ENCODE measurements at regions not wholly inside any gene's neighbourhood (a gene's known extent, or its start where the extent isn't known, plus 50 kb on each side); places are given as distances from the start of the nearest gene placed in this dataset.
"Not testable (repeated sequence)": the region's sequence is repeated elsewhere in the genome, so short reads cannot be mapped to it uniquely, and the experiment has no call there.

GRCh38 chr6:104519566-104519965 lies 340.2 kb downstream of the HACE1 start:
- DNase-seq (ENCODE audit: low read depth, low spot score): no peak

GRCh38 chr6:104509355-104509754 lies 350.4 kb downstream of the HACE1 start:
- no peak for DNase-seq (ENCODE audit: low read depth, low spot score)

- DNase-seq (ENCODE audit: low read depth, low spot score): no peak
Observed at GRCh38 chr6:104506429-104506828, 353.3 kb downstream of the HACE1 start.

- no peak for DNase-seq (ENCODE audit: low read depth, low spot score)
Observed at GRCh38 chr6:104505838-104506237, 353.9 kb downstream of the HACE1 start.

GRCh38 chr6:104500265-104500664 lies 359.5 kb downstream of the HACE1 start:
- no peak for DNase-seq (ENCODE audit: low read depth, low spot score)

GRCh38 chr6:104486035-104486434 lies 373.7 kb downstream of the HACE1 start:
- no peak for DNase-seq (ENCODE audit: low read depth, low spot score)

- no peak for DNase-seq (ENCODE audit: low read depth, low spot score)
Observed at GRCh38 chr6:104484626-104485025, 375.1 kb downstream of the HACE1 start.

GRCh38 chr6:104484191-104484590 lies 375.5 kb downstream of the HACE1 start:
- no peak for DNase-seq (ENCODE audit: low read depth, low spot score)

GRCh38 chr6:104483225-104483834 lies 376.4 kb downstream of the HACE1 start:
- no peak for DNase-seq (ENCODE audit: low read depth, low spot score)

GRCh38 chr6:104477569-104477968 lies 382.1 kb downstream of the HACE1 start:
- DNase-seq (ENCODE audit: low read depth, low spot score): no peak

GRCh38 chr6:104473021-104473429 lies 386.7 kb downstream of the HACE1 start:
- no peak for DNase-seq (ENCODE audit: low read depth, low spot score)

- no peak for DNase-seq (ENCODE audit: low read depth, low spot score)
Observed at GRCh38 chr6:104472021-104472901, 387.5 kb downstream of the HACE1 start.

- no peak for DNase-seq (ENCODE audit: low read depth, low spot score)
Observed at GRCh38 chr6:104466306-104466705, 393.4 kb downstream of the HACE1 start.

- DNase-seq (ENCODE audit: low read depth, low spot score): no peak
Observed at GRCh38 chr6:104462811-104463599, 396.7 kb downstream of the HACE1 start.

- DNase-seq (ENCODE audit: low read depth, low spot score): no peak
Observed at GRCh38 chr6:104460738-104461483, 398.8 kb downstream of the HACE1 start.

GRCh38 chr6:104459543-104459942 lies 400.2 kb downstream of the HACE1 start:
- no peak for DNase-seq (ENCODE audit: low read depth, low spot score)

GRCh38 chr6:104449918-104450317 lies 409.8 kb downstream of the HACE1 start:
- no peak for DNase-seq (ENCODE audit: low read depth, low spot score)

- not testable (repeated sequence) for DNase-seq (ENCODE audit: low read depth, low spot score)
Observed at GRCh38 chr6:104446101-104447080, 413.3 kb downstream of the HACE1 start.

- DNase-seq (ENCODE audit: low read depth, low spot score): no peak
Observed at GRCh38 chr6:104434519-104434918, 425.2 kb downstream of the HACE1 start.

- no peak for DNase-seq (ENCODE audit: low read depth, low spot score)
Observed at GRCh38 chr6:104431096-104431495, 428.6 kb downstream of the HACE1 start.

Measured in pulmonary artery endothelial cell (primary cell).